ENCODE measurements at regions not wholly inside any gene's neighbourhood (a gene's known extent, or its start where the extent isn't known, plus 50 kb on each side); places are given as distances from the start of the nearest gene placed in this dataset.
A peak's percentile ranks its signal among the peaks of the same experiment; 100 is the strongest.

- Mint-ChIP-seq H3K36me3 (ENCODE audit: low read depth) (peaks cover 2% of the 10 kb centered on the region), H3K9me3 (peaks cover 11% of the 10 kb centered on the region), H3K27ac (no peak overlapping the region), H3K4me1 (peaks cover 20% of the 10 kb centered on the region), H3K27me3 (no peaks in the 10 kb centered on the region), H3K4me3 (no peak overlapping the region)
- DNase-seq (no peak), ATAC-seq (no peak)
Measured at GRCh38 chr12:4176168-4176567, 97.4 kb upstream of the CCND2 start.

GRCh38 chr12:4174417-4174816 is 99.1 kb upstream of the CCND2 start:
- Mint-ChIP-seq H3K4me3 (no peak overlapping the region), H3K4me1 (peaks cover 36% of the 10 kb centered on the region), H3K27me3 (no peaks in the 10 kb centered on the region), H3K36me3 (ENCODE audit: low read depth) (peaks cover 2% of the 10 kb centered on the region), H3K9me3 (peaks cover 7% of the 10 kb centered on the region), H3K27ac (no peak overlapping the region)
- DNase-seq (no peak), ATAC-seq (no peak)

- Mint-ChIP-seq H3K4me3 (no peak overlapping the region), H3K4me1 (peaks cover 33% of the 10 kb centered on the region), H3K27me3 (no peaks in the 10 kb centered on the region), H3K36me3 (ENCODE audit: low read depth) (no peaks in the 10 kb centered on the region), H3K9me3 (no peaks in the 10 kb centered on the region), H3K27ac (no peak overlapping the region)
- ATAC-seq (no peak), DNase-seq (no peak)
Measured at GRCh38 chr12:4172999-4173398, 100.6 kb upstream of the CCND2 start.

GRCh38 chr12:4171742-4172141 is 101.8 kb upstream of the CCND2 start:
- H3K9me3 Mint-ChIP-seq, result no peaks in the 10 kb centered on the region
- ATAC-seq (no peak), DNase-seq (no peak)
- peaks cover 27% of the 10 kb centered on the region for H3K4me1 Mint-ChIP-seq
- H3K36me3 Mint-ChIP-seq (ENCODE audit: low read depth), result no peaks in the 10 kb centered on the region
- no peak overlapping the region for H3K27ac Mint-ChIP-seq
- no peak overlapping the region for H3K4me3 Mint-ChIP-seq
- H3K27me3 Mint-ChIP-seq, result no peaks in the 10 kb centered on the region

- no peaks in the 10 kb centered on the region for H3K9me3 Mint-ChIP-seq
- no peak for DNase-seq
- ATAC-seq, result peak; percentile 77
- H3K27ac Mint-ChIP-seq, result peak overlapping the region; percentile 55
- H3K27me3 Mint-ChIP-seq, result no peaks in the 10 kb centered on the region
- no peak overlapping the region for H3K4me3 Mint-ChIP-seq
- H3K36me3 Mint-ChIP-seq (ENCODE audit: low read depth), result no peaks in the 10 kb centered on the region
- peaks cover 35% of the 10 kb centered on the region for H3K4me1 Mint-ChIP-seq
Measured at GRCh38 chr12:4169959-4170358, 103.6 kb upstream of the CCND2 start.

- Mint-ChIP-seq H3K4me3 (no peak overlapping the region), H3K27ac (peak overlapping the region; percentile 55), H3K36me3 (ENCODE audit: low read depth) (no peaks in the 10 kb centered on the region), H3K9me3 (no peaks in the 10 kb centered on the region), H3K4me1 (peaks cover 38% of the 10 kb centered on the region), H3K27me3 (no peaks in the 10 kb centered on the region)
- no peak for ATAC-seq
- no peak for DNase-seq
Measured at GRCh38 chr12:4169531-4169930, 104.0 kb upstream of the CCND2 start.

- Mint-ChIP-seq H3K36me3 (ENCODE audit: low read depth) (no peaks in the 10 kb centered on the region), H3K27ac (no peak overlapping the region), H3K4me3 (no peak overlapping the region), H3K4me1 (peaks cover 46% of the 10 kb centered on the region), H3K27me3 (no peaks in the 10 kb centered on the region), H3K9me3 (no peaks in the 10 kb centered on the region)
- DNase-seq (no peak), ATAC-seq (no peak)
Measured at GRCh38 chr12:4168036-4168435, 105.5 kb upstream of the CCND2 start.

- Mint-ChIP-seq H3K4me3 (peak overlapping the region; percentile 77), H3K27me3 (no peaks in the 10 kb centered on the region), H3K4me1 (peaks cover 48% of the 10 kb centered on the region), H3K9me3 (no peaks in the 10 kb centered on the region), H3K36me3 (ENCODE audit: low read depth) (peaks cover 3% of the 10 kb centered on the region), H3K27ac (peak overlapping the region; percentile 94)
- peak; percentile 72 for DNase-seq
- peak; percentile 81 for ATAC-seq
Measured at GRCh38 chr12:4164559-4165558, 108.7 kb upstream of the CCND2 start.

- Mint-ChIP-seq H3K36me3 (ENCODE audit: low read depth) (peaks cover 3% of the 10 kb centered on the region), H3K9me3 (no peaks in the 10 kb centered on the region)
Measured at GRCh38 chr12:4164188-4164558, 109.4 kb upstream of the CCND2 start.

GRCh38 chr12:4161718-4162117 is 111.8 kb upstream of the CCND2 start:
- Mint-ChIP-seq H3K36me3 (ENCODE audit: low read depth) (peaks cover 3% of the 10 kb centered on the region), H3K9me3 (no peaks in the 10 kb centered on the region), H3K4me1 (peaks cover 59% of the 10 kb centered on the region), H3K4me3 (no peak overlapping the region), H3K27me3 (no peaks in the 10 kb centered on the region), H3K27ac (peak overlapping the region; percentile 1)
- no peak for DNase-seq
- ATAC-seq, result no peak

More at GRCh38 chr12:4164188-4164558, 109.4 kb upstream of the CCND2 start:
- peak overlapping the region; percentile 77 for H3K4me3 Mint-ChIP-seq
- ATAC-seq (no peak), DNase-seq (no peak)
- peak overlapping the region; percentile 94 for H3K27ac Mint-ChIP-seq
- H3K4me1 Mint-ChIP-seq, result peaks cover 47% of the 10 kb centered on the region
- no peaks in the 10 kb centered on the region for H3K27me3 Mint-ChIP-seq

GRCh38 chr12:4160314-4161040 is 113.1 kb upstream of the CCND2 start:
- H3K27me3 Mint-ChIP-seq, result no peaks in the 10 kb centered on the region
- H3K4me3 Mint-ChIP-seq, result no peak overlapping the region
- no peaks in the 10 kb centered on the region for H3K9me3 Mint-ChIP-seq
- no peak for DNase-seq
- peaks cover 70% of the 10 kb centered on the region for H3K4me1 Mint-ChIP-seq
- H3K36me3 Mint-ChIP-seq (ENCODE audit: low read depth), result peaks cover 3% of the 10 kb centered on the region
- H3K27ac Mint-ChIP-seq, result peak overlapping the region; percentile 33
- peak; percentile 66 for ATAC-seq

GRCh38 chr12:4159851-4160250 is 113.7 kb upstream of the CCND2 start:
- no peaks in the 10 kb centered on the region for H3K9me3 Mint-ChIP-seq
- DNase-seq (no peak), ATAC-seq (no peak)
- H3K27ac Mint-ChIP-seq, result peak overlapping the region; percentile 59
- H3K27me3 Mint-ChIP-seq, result no peaks in the 10 kb centered on the region
- no peak overlapping the region for H3K4me3 Mint-ChIP-seq
- peaks cover 3% of the 10 kb centered on the region for H3K36me3 Mint-ChIP-seq (ENCODE audit: low read depth)
- peaks cover 69% of the 10 kb centered on the region for H3K4me1 Mint-ChIP-seq

- Mint-ChIP-seq H3K4me1 (peaks cover 74% of the 10 kb centered on the region), H3K27me3 (no peaks in the 10 kb centered on the region), H3K4me3 (no peak overlapping the region), H3K9me3 (no peaks in the 10 kb centered on the region), H3K36me3 (ENCODE audit: low read depth) (peaks cover 3% of the 10 kb centered on the region), H3K27ac (peak overlapping the region; percentile 79)
- ATAC-seq (no peak), DNase-seq (no peak)
Measured at GRCh38 chr12:4158306-4158705, 115.3 kb upstream of the CCND2 start.

- Mint-ChIP-seq H3K9me3 (no peaks in the 10 kb centered on the region), H3K27ac (peak overlapping the region; percentile 11), H3K4me1 (peaks cover 85% of the 10 kb centered on the region), H3K36me3 (ENCODE audit: low read depth) (peaks cover 3% of the 10 kb centered on the region), H3K27me3 (no peaks in the 10 kb centered on the region), H3K4me3 (no peak overlapping the region)
- ATAC-seq (no peak), DNase-seq (no peak)
Measured at GRCh38 chr12:4157122-4157521, 116.4 kb upstream of the CCND2 start.

- no peaks in the 10 kb centered on the region for H3K36me3 Mint-ChIP-seq (ENCODE audit: low read depth)
- DNase-seq, result no peak
- H3K27me3 Mint-ChIP-seq, result no peaks in the 10 kb centered on the region
- no peak for ATAC-seq
- H3K4me1 Mint-ChIP-seq, result peaks cover 90% of the 10 kb centered on the region
- no peak overlapping the region for H3K4me3 Mint-ChIP-seq
- H3K9me3 Mint-ChIP-seq, result no peaks in the 10 kb centered on the region
- peak overlapping the region; percentile 41 for H3K27ac Mint-ChIP-seq
Measured at GRCh38 chr12:4156317-4156716, 117.2 kb upstream of the CCND2 start.

Measured in activated naive CD8-positive, alpha-beta T cell treated with anti-CD3 and anti-CD28 coated beads, Interleukin-2, amount 50 U/mL, for 24 hours (primary cell).